K562 (cell line): ENCODE measurements at regions not wholly inside any gene's neighbourhood (a gene's known extent, or its start where the extent isn't known, plus 50 kb on each side); places are given as distances from the start of the nearest gene placed in this dataset.

Experiments used
- ATAC-seq: fragments of 200-7000 bp; cut with Tn5 transposase; 3 replicates; pipeline ENCODE4 v1.9.1; 2020; ENCODE audit warnings: moderate library complexity
- BruUV-seq: library from RNA; stranded (reverse); fragments of 400-500 nt; replicated peaks from 2 replicates; lab custom pipeline; 2021; lab: Mats Ljungman, UMichigan
- CTCF ChIA-PET: fragments of 300-600 bp; formaldehyde crosslinking; extraction: SDS; loops from one replicate; lab custom pipeline; 2021; ENCODE audit warnings: low intra/inter-chr PET ratio; lab: Yijun Ruan, JAX
- POLR2A ChIA-PET: fragments of 300-600, 350-650 bp; sonication (Branson Sonifier 250); formaldehyde crosslinking; extraction: SDS; loops from one replicate; lab custom pipeline; 2021; ENCODE audit warnings: antibody characterized with exemption, inconsistent platforms; lab: Yijun Ruan, JAX
- DNase-seq, 4 experiments: peaks; one replicate each; pipeline versions ENCODE4 v3.0.0 to v3.0.0-alpha.2; 2011 to 2018; ENCODE audit warnings: low spot score in 3 of 4, mixed read lengths in 3 of 4; ENCODE audit errors: extremely low read depth in 1 of 4
- FAIRE-seq: peaks from 2 replicates; lab custom pipeline; 2011; peaks lifted over from hg19 to GRCh38; lab: Jason Lieb, UNC
- H2AFZ ChIP-seq: 2 replicates; pipeline ENCODE4 v1.6.0; 2011; ENCODE audit warnings: low read depth, low read length, control low read depth, inconsistent platforms
- H3K27ac ChIP-seq: fragments of 200-600 bp; 3 replicates; pipeline ENCODE4 v1.8.0; 2011; ENCODE audit warnings: low read depth, mild to moderate bottlenecking, control low read depth, inconsistent platforms, low read length, moderate library complexity, mixed read lengths; ENCODE audit errors: extremely low read depth
- H3K27me3 ChIP-seq, 2 experiments: fragments of 300-600 bp in 1 of 2; 2 replicates in 1 of 2; 3 replicates in 1 of 2; pipeline versions ENCODE4 v1.6.0 to v1.8.0; 2011; ENCODE audit warnings: inconsistent platforms in 2 of 2, low read length in 2 of 2, mild to moderate bottlenecking in 1 of 2, mixed read lengths in 1 of 2, moderate library complexity in 1 of 2; ENCODE audit not compliant: control insufficient read depth in 2 of 2, insufficient read depth in 2 of 2
- H3K36me3 ChIP-seq: fragments of 300-600 bp; 3 replicates; pipeline ENCODE4 v1.8.0; 2011; ENCODE audit warnings: mild to moderate bottlenecking, low read length, inconsistent platforms; ENCODE audit not compliant: control insufficient read depth, insufficient read depth
- H3K4me1 ChIP-seq, 2 experiments: fragments of 200-600 bp in 1 of 2; replicated peaks in 1 of 2; 2 replicates in 1 of 2; 3 replicates in 1 of 2; pipeline versions ENCODE4 v1.5.1 to v1.8.0; 2011; ENCODE audit warnings: inconsistent platforms in 2 of 2, low read length in 2 of 2, mild to moderate bottlenecking in 1 of 2, mixed read lengths in 1 of 2, moderate library complexity in 1 of 2; ENCODE audit not compliant: control insufficient read depth in 2 of 2, insufficient read depth in 2 of 2
- H3K4me2 ChIP-seq: 2 replicates; pipeline ENCODE4 v1.6.1; 2011; ENCODE audit warnings: low read length, control low read depth, inconsistent platforms, mixed read lengths; ENCODE audit not compliant: insufficient read depth
- H3K4me3 ChIP-seq: fragments of 200-600 bp; sonication (generic), shearing (Covaris generic); 2 replicates; pipeline ENCODE4 v1.5.1; 2016; ENCODE audit warnings: control low read depth, inconsistent platforms
- H3K79me2 ChIP-seq: fragments of 200-600 bp; 3 replicates; pipeline ENCODE4 v1.8.0; 2011; ENCODE audit warnings: low read length, inconsistent platforms; ENCODE audit not compliant: control insufficient read depth, insufficient read depth
- H3K9ac ChIP-seq, 2 experiments: 2 replicates each; pipeline versions ENCODE4 v1.6.0 to v1.6.1; 2011; ENCODE audit warnings: low read depth in 2 of 2, low read length in 2 of 2, control low read depth in 1 of 2, inconsistent platforms in 1 of 2, mild to moderate bottlenecking in 1 of 2, mixed read lengths in 1 of 2; ENCODE audit not compliant: insufficient read depth in 1 of 2
- H3K9me1 ChIP-seq: one replicate; pipeline ENCODE4 v1.6.0; 2011; ENCODE audit warnings: inconsistent platforms, mild to moderate bottlenecking, low read length, moderate library complexity; ENCODE audit not compliant: control insufficient read depth, insufficient read depth
- H3K9me3 ChIP-seq: replicated peaks from 2 replicates; pipeline ENCODE4 v1.5.1; 2011; ENCODE audit warnings: low read depth, low read length, inconsistent platforms; ENCODE audit not compliant: control insufficient read depth, insufficient read depth
- H4K20me1 ChIP-seq: replicated peaks from 2 replicates; pipeline ENCODE4 v1.6.1; 2011; ENCODE audit warnings: low read length, inconsistent platforms, mixed read lengths; ENCODE audit not compliant: control insufficient read depth, insufficient read depth
- CEBPG ChIP-seq, 3 experiments: fragments of 200-800 bp in 1 of 3; sonication (Bioruptor generic) in 1 of 3; sonication (generic) in 1 of 3; formaldehyde crosslinking in 1 of 3; IDR thresholded peaks in 2 of 3; conservative IDR thresholded peaks in 1 of 3; 2 replicates each; pipeline versions ENCODE4 v1.6.1 to v1.8.0; 2016 to 2022; ENCODE audit warnings: missing compliant biosample characterization in 2 of 3, missing genetic modification characterization in 2 of 3, mild to moderate bottlenecking in 1 of 3, missing genetic modification reagents in 1 of 3
- PRPF4 ChIP-seq: fragments of 200-400 bp; formaldehyde crosslinking; IDR thresholded peaks from one replicate; pipeline ENCODE4 v1.6.1; 2017; ENCODE audit warnings: low read length, low read depth, mild to moderate bottlenecking; ENCODE audit not compliant: insufficient read depth, poor library complexity, severe bottlenecking
- RB1 ChIP-seq: fragments of 450-650 bp; IDR thresholded peaks from 2 replicates; pipeline ENCODE4 v1.6.1; 2017; ENCODE audit warnings: low read depth, mild to moderate bottlenecking
- SUPT5H ChIP-seq: fragments of 450-650 bp; IDR thresholded peaks from 2 replicates; pipeline ENCODE4 v1.6.1; 2016
- TBL1XR1 ChIP-seq, 2 experiments: IDR thresholded peaks; 2 replicates each; pipeline ENCODE4 v1.6.1; 2012; ENCODE audit warnings: improper control_type of control experiment in 2 of 2, low read length in 2 of 2, mild to moderate bottlenecking in 1 of 2
- USF1 ChIP-seq: sonication (generic); formaldehyde crosslinking; IDR thresholded peaks from 2 replicates; pipeline ENCODE4 v1.9.0; 2022; ENCODE audit warnings: mild to moderate bottlenecking, missing genetic modification reagents
- VEZF1 ChIP-seq: fragments of 200-800 bp; sonication (Bioruptor generic); IDR thresholded peaks from 2 replicates; pipeline ENCODE4 v1.6.1; 2017; ENCODE audit warnings: missing genetic modification characterization, missing compliant biosample characterization
- ZBTB26 ChIP-seq: fragments of 450-650 bp; formaldehyde crosslinking; IDR thresholded peaks from 2 replicates; pipeline ENCODE4 v1.4.0; 2022; ENCODE audit warnings: missing genetic modification characterization
- ZNF140 ChIP-seq: fragments of 250-450 bp; sonication (Bioruptor Pico); IDR thresholded peaks from 2 replicates; pipeline ENCODE4 v1.8.0; 2021; ENCODE audit warnings: moderate library complexity, mild to moderate bottlenecking, inconsistent platforms
- ZNF23 ChIP-seq: fragments of 250-450 bp; sonication (Bioruptor Pico); IDR thresholded peaks from 2 replicates; pipeline ENCODE4 v1.4.0; 2020; ENCODE audit warnings: mild to moderate bottlenecking
- ZNF232 ChIP-seq: sonication (generic); formaldehyde crosslinking; IDR thresholded peaks from 2 replicates; pipeline ENCODE4 v1.8.0; 2022; ENCODE audit warnings: mild to moderate bottlenecking, missing genetic modification reagents
- ZNF584 ChIP-seq: fragments of 200-800 bp; sonication (Bioruptor generic); IDR thresholded peaks from 2 replicates; pipeline ENCODE4 v1.6.1; 2016; ENCODE audit warnings: low read depth, mild to moderate bottlenecking, missing genetic modification characterization, missing compliant biosample characterization
- WGBS: fragments of 100-300 bp; shearing (Covaris generic); methylation state at CpG from one replicate; pipeline ENCODE4 v1.1.6; 2016; ENCODE audit warnings: low coverage, mixed read lengths; ENCODE audit not compliant: insufficient coverage; ENCODE audit errors: missing lambda C conversion rate; 5-methylcytosine and 5-hydroxymethylcytosine counted together
- in situ Hi-C: fragments of 300-500 bp; cut with MboI; formaldehyde crosslinking; loops from 4 replicates; pipeline ENCODE4 v1.15.0; 2018; ENCODE audit warnings: inconsistent platforms, mixed read lengths
- intact Hi-C: fragments of 100-400 bp; cut with micrococcal nuclease; formaldehyde crosslinking; loops from 2 replicates; pipeline ENCODE4 v1.14.2; 2022
- TF ChIP-seq, protein P1 (sequence below): IDR thresholded peaks from 2 replicates; pipeline ENCODE4 v1.6.1; 2016; ENCODE audit warnings: missing genetic modification characterization, missing compliant biosample characterization
- TF ChIP-seq, protein P2 (sequence below): fragments of 250-450 bp; sonication (Bioruptor Pico); IDR thresholded peaks from 2 replicates; pipeline ENCODE4 v1.6.1; 2021; ENCODE audit warnings: mild to moderate bottlenecking

DNA sequence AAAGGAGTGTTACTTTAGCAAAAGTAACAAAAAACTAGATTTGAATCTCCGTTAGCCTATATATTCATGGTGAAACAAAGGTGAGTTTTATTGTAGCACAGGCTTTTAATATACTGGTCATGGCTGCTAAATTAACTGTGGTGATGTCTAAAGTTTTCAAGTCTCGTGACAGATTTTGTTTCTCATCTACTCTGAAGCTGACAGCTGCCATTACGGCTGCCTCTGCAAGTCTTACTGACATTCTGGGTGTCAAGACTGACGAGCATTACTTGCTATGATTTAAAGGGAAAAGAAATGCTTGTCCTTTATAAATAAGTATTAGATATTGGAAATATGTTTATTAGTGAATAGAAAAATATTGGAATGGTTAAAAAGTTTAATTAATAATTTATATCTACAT, 207.7 kb downstream of the DSEL start:
- Histone ChIP-seq H3K9me3 (no peaks in the 10 kb centered on the region; the same call in 1 of the 2 replicates), H3K36me3 (no peaks in the 10 kb centered on the region), H3K4me1 (no peaks in the 10 kb centered on the region), H3K79me2 (no peaks in the 10 kb centered on the region), H3K4me2 (no peak overlapping the region), H3K4me3 (no peak overlapping the region), H3K27me3 (no peaks in the 10 kb centered on the region), H3K27ac (no peak overlapping the region), H3K9ac (no peak overlapping the region), H4K20me1 (no peaks in the 10 kb centered on the region), H3K9me1 (no peaks in the 10 kb centered on the region), H2AFZ (no peak overlapping the region)
- DNase-seq (no peak), ATAC-seq (no peak), FAIRE-seq (no peak)
- in situ Hi-C loops (no loop called here), intact Hi-C loops (no loop called here)
- ChIA-PET POLR2A (no interaction called here), CTCF (no interaction called here)
- no TSS peak for BruUV-seq
- TF ChIP-seq RB1 = no peak
- no peak for TF ChIP-seq ZNF584 (CRISPR knock-in tag)
- no peak for TF ChIP-seq USF1 (CRISPR knock-in tag)
- TF ChIP-seq TBL1XR1 (IDR thresholded peaks at IDR 0.05; ENCODE audit: low read length in 2 of 2) = no peak
- TF ChIP-seq ZNF23 (CRISPR knock-in tag) = no peak
- TF ChIP-seq PRPF4 = no peak
- no peak for TF ChIP-seq ZBTB26 (CRISPR knock-in tag)
- TF ChIP-seq, protein P1, sequence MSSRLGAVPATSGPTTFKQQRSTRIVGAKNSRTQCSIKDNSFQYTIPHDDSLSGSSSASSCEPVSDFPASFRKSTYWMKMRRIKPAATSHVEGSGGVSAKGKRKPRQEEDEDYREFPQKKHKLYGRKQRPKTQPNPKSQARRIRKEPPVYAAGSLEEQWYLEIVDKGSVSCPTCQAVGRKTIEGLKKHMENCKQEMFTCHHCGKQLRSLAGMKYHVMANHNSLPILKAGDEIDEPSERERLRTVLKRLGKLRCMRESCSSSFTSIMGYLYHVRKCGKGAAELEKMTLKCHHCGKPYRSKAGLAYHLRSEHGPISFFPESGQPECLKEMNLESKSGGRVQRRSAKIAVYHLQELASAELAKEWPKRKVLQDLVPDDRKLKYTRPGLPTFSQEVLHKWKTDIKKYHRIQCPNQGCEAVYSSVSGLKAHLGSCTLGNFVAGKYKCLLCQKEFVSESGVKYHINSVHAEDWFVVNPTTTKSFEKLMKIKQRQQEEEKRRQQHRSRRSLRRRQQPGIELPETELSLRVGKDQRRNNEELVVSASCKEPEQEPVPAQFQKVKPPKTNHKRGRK (tag) = no peak
- TF ChIP-seq SUPT5H = no peak
- TF ChIP-seq ZNF232 (CRISPR knock-in tag) = no peak
- no peak for TF ChIP-seq CEBPG (CRISPR knock-in tag; IDR thresholded peaks at IDR 0.05)
- no peak for TF ChIP-seq CEBPG (tag; conservative IDR thresholded peaks at IDR 0.05 in 1 of 2, IDR thresholded peaks at IDR 0.05 in 1 of 2)
- TF ChIP-seq VEZF1 = no peak
- no peak for TF ChIP-seq ZNF140
- TF ChIP-seq, protein P2, sequence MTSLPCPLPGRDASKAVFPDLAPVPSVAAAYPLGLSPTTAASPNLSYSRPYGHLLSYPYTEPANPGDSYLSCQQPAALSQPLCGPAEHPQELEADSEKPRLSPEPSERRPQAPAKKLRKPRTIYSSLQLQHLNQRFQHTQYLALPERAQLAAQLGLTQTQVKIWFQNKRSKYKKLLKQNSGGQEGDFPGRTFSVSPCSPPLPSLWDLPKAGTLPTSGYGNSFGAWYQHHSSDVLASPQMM (CRISPR knock-in tag) = no peak
- 0% methylated on average over 4 of the region's 4 CpGs for WGBS
